ENCODE measurements at regions not wholly inside any gene's neighbourhood (a gene's known extent, or its start where the extent isn't known, plus 50 kb on each side); places are given as distances from the start of the nearest gene placed in this dataset.

GRCh38 chr12:46073321-46073720, 82.9 kb upstream of the SCAF11 start:
- DNase-seq, result no peak
- intact Hi-C loops (cut with DNase I; ENCODE audit: low total_unique reads) (no loop called here), in situ Hi-C loops (cut with MboI; ENCODE audit: low pct_ligation_motif_present in 1 of 4, low pct_unique_long_range_greater_than_20kb in 1 of 4, low sequenced_read_pairs in 3 of 4) (no loop called here)
- 93% methylated on average over 4 of the region's 4 CpGs; no CpG with 5 or more reads in 1 of the 2 donors for WGBS, 2 donors (ENCODE audit: low coverage in 1 of 2)
- H3K27me3 ChIP-seq, result no peaks in the 10 kb centered on the region
- H3K9me3 ChIP-seq, result peaks cover 4 to 6% of the 10 kb centered on the region in 2 donors
- TF ChIP-seq POLR2A (IDR thresholded peaks at IDR 0.05), result no peak
- TF ChIP-seq EP300 (IDR thresholded peaks at IDR 0.05; ENCODE audit: low read depth), result no peak
- TF ChIP-seq POLR2AphosphoS5 (IDR thresholded peaks at IDR 0.05), result no peak
- no peak for TF ChIP-seq CTCF (IDR thresholded peaks at IDR 0.05)
- no peak overlapping the region for H3K4me3 ChIP-seq
- H3K27ac ChIP-seq, result no peak overlapping the region
- no peaks in the 10 kb centered on the region for H3K36me3 ChIP-seq
- peaks cover 0 to 4% (median 2%) of the 10 kb centered on the region in 4 donors for H3K4me1 ChIP-seq

GRCh38 chr12:46071769-46072624, 81.6 kb upstream of the SCAF11 start:
- in situ Hi-C loops (cut with MboI; ENCODE audit: low pct_ligation_motif_present in 1 of 4, low pct_unique_long_range_greater_than_20kb in 1 of 4, low sequenced_read_pairs in 3 of 4), result no loop called here
- H3K36me3 ChIP-seq, result no peaks in the 10 kb centered on the region
- peak overlapping the region in 1 of 4 donors; percentile 17 for H3K27ac ChIP-seq
- no peaks in the 10 kb centered on the region for H3K9me3 ChIP-seq
- TF ChIP-seq POLR2A (IDR thresholded peaks at IDR 0.05) (no peak), EP300 (IDR thresholded peaks at IDR 0.05; ENCODE audit: low read depth) (no peak), POLR2AphosphoS5 (IDR thresholded peaks at IDR 0.05) (peak in 1 of 3 donors; percentile 22), CTCF (IDR thresholded peaks at IDR 0.05) (peak; percentile 88 to 98 (median 91))
- H3K4me1 ChIP-seq, result peaks cover 0 to 4% (median 2%) of the 10 kb centered on the region in 4 donors
- no peak overlapping the region for H3K4me3 ChIP-seq
- no peaks in the 10 kb centered on the region for H3K27me3 ChIP-seq
- intact Hi-C loops (cut with DNase I; ENCODE audit: low total_unique reads), result no loop called here
- DNase-seq, result peak; percentile 83
- 36 to 38% methylated on average over 4 to 8 of the region's 8 CpGs for WGBS, 2 donors (ENCODE audit: low coverage in 1 of 2)

GRCh38 chr12:46071335-46071734, 81.0 kb upstream of the SCAF11 start:
- Histone ChIP-seq H3K4me1 (peaks cover 0 to 4% (median 2%) of the 10 kb centered on the region in 4 donors), H3K4me3 (no peak overlapping the region), H3K36me3 (no peaks in the 10 kb centered on the region), H3K27ac (no peak overlapping the region), H3K9me3 (no peaks in the 10 kb centered on the region), H3K27me3 (no peaks in the 10 kb centered on the region)
- TF ChIP-seq POLR2AphosphoS5 (IDR thresholded peaks at IDR 0.05), result no peak
- TF ChIP-seq CTCF (IDR thresholded peaks at IDR 0.05), result no peak
- no peak for TF ChIP-seq POLR2A (IDR thresholded peaks at IDR 0.05)
- no peak for TF ChIP-seq EP300 (IDR thresholded peaks at IDR 0.05; ENCODE audit: low read depth)
- intact Hi-C loops (cut with DNase I; ENCODE audit: low total_unique reads), result no loop called here
- in situ Hi-C loops (cut with MboI; ENCODE audit: low pct_ligation_motif_present in 1 of 4, low pct_unique_long_range_greater_than_20kb in 1 of 4, low sequenced_read_pairs in 3 of 4), result no loop called here
- no peak for DNase-seq
- 71 to 90% methylated on average over 1 to 5 of the region's 5 CpGs for WGBS, 2 donors (ENCODE audit: low coverage in 1 of 2)

- H3K36me3 ChIP-seq, result no peaks in the 10 kb centered on the region
- intact Hi-C loops (cut with DNase I; ENCODE audit: low total_unique reads), result no loop called here
- no peak overlapping the region for H3K4me3 ChIP-seq
- no peaks in the 10 kb centered on the region for H3K27me3 ChIP-seq
- 83 to 92% methylated on average over 5 to 9 of the region's 9 CpGs for WGBS, 2 donors (ENCODE audit: low coverage in 1 of 2)
- in situ Hi-C loops (cut with MboI; ENCODE audit: low pct_ligation_motif_present in 1 of 4, low pct_unique_long_range_greater_than_20kb in 1 of 4, low sequenced_read_pairs in 3 of 4), result no loop called here
- no peak for TF ChIP-seq EP300 (IDR thresholded peaks at IDR 0.05; ENCODE audit: low read depth)
- TF ChIP-seq POLR2A (IDR thresholded peaks at IDR 0.05), result no peak
- no peak for TF ChIP-seq POLR2AphosphoS5 (IDR thresholded peaks at IDR 0.05)
- no peak for DNase-seq
- no peaks in the 10 kb centered on the region for H3K4me1 ChIP-seq
- no peaks in the 10 kb centered on the region for H3K9me3 ChIP-seq
- no peak overlapping the region for H3K27ac ChIP-seq
Measured at GRCh38 chr12:46067094-46067493, 76.7 kb upstream of the SCAF11 start.

Measured in transverse colon (tissue), 4 donors.